HFFc6 (cell line): ENCODE measurements at regions not wholly inside any gene's neighbourhood (a gene's known extent, or its start where the extent isn't known, plus 50 kb on each side); places are given as distances from the start of the nearest gene placed in this dataset.
"Not testable (repeated sequence)": the region's sequence is repeated elsewhere in the genome, so short reads cannot be mapped to it uniquely, and the experiment has no call there.

Source experiments
- DNase-seq: peaks from one replicate; pipeline ENCODE4 v3.0.0-alpha.2; 2018
- H3K27ac Mint-ChIP-seq: 2 replicates; pipeline ENCODE4 v1.8.0; 2020; ENCODE audit warnings: mild to moderate bottlenecking, mixed read lengths
- H3K27me3 Mint-ChIP-seq: 2 replicates; pipeline ENCODE4 v1.8.0; 2021; ENCODE audit warnings: mild to moderate bottlenecking, moderate library complexity, mixed read lengths; ENCODE audit not compliant: insufficient read depth
- H3K36me3 Mint-ChIP-seq: 2 replicates; pipeline ENCODE4 v1.8.0; 2021; ENCODE audit warnings: low read depth, mixed read lengths
- H3K4me1 Mint-ChIP-seq: 2 replicates; pipeline ENCODE4 v1.8.0; 2020; ENCODE audit warnings: low read depth, mixed read lengths
- H3K4me3 Mint-ChIP-seq: 2 replicates; pipeline ENCODE4 v1.8.0; 2020; ENCODE audit warnings: mild to moderate bottlenecking, moderate library complexity, mixed read lengths
- H3K9me3 Mint-ChIP-seq: 2 replicates; pipeline ENCODE4 v1.8.0; 2020; ENCODE audit warnings: mild to moderate bottlenecking, mixed read lengths
- CTCF ChIP-seq: fragments of 200-600 bp; sonication (generic); IDR thresholded peaks from 2 replicates; pipeline ENCODE4 v1.5.0; 2021; ENCODE audit warnings: antibody characterized with exemption, mild to moderate bottlenecking

- no peaks in the 10 kb centered on the region; the same call in 1 of the 2 replicates for H3K27me3 Mint-ChIP-seq
- H3K36me3 Mint-ChIP-seq, result no peaks in the 10 kb centered on the region
- no peak overlapping the region for H3K4me3 Mint-ChIP-seq
- no peak overlapping the region for H3K27ac Mint-ChIP-seq
- no peak for TF ChIP-seq CTCF
- DNase-seq, result no peak
- no peaks in the 10 kb centered on the region for H3K4me1 Mint-ChIP-seq
- H3K9me3 Mint-ChIP-seq, result peaks cover 44% of the 10 kb centered on the region
Measured at GRCh38 chr3:80655216-80655615, 887.4 kb upstream of the ROBO1 start.

GRCh38 chr3:80649170-80649569 lies 881.4 kb upstream of the ROBO1 start:
- H3K27me3 Mint-ChIP-seq, result no peaks in the 10 kb centered on the region; the same call in 1 of the 2 replicates
- H3K27ac Mint-ChIP-seq, result no peak overlapping the region
- no peaks in the 10 kb centered on the region for H3K36me3 Mint-ChIP-seq
- peaks cover 48% of the 10 kb centered on the region for H3K9me3 Mint-ChIP-seq
- no peak overlapping the region for H3K4me3 Mint-ChIP-seq
- no peaks in the 10 kb centered on the region for H3K4me1 Mint-ChIP-seq
- DNase-seq, result no peak
- TF ChIP-seq CTCF, result no peak

- H3K36me3 Mint-ChIP-seq, result peaks cover 4% of the 10 kb centered on the region; the same call in 1 of the 2 replicates
- no peaks in the 10 kb centered on the region; the same call in 1 of the 2 replicates for H3K27me3 Mint-ChIP-seq
- no peak overlapping the region for H3K4me3 Mint-ChIP-seq
- H3K4me1 Mint-ChIP-seq, result no peaks in the 10 kb centered on the region
- TF ChIP-seq CTCF, result no peak
- no peak overlapping the region for H3K27ac Mint-ChIP-seq
- peaks cover 59% of the 10 kb centered on the region for H3K9me3 Mint-ChIP-seq
- DNase-seq, result no peak
Measured at GRCh38 chr3:80643421-80643820, 875.6 kb upstream of the ROBO1 start.

- H3K4me3 Mint-ChIP-seq, result no peak overlapping the region
- peaks cover 9% of the 10 kb centered on the region for H3K9me3 Mint-ChIP-seq
- H3K27ac Mint-ChIP-seq, result no peak overlapping the region
- no peaks in the 10 kb centered on the region for H3K27me3 Mint-ChIP-seq
- TF ChIP-seq CTCF, result no peak
- H3K4me1 Mint-ChIP-seq, result no peaks in the 10 kb centered on the region
- no peak for DNase-seq
- no peaks in the 10 kb centered on the region for H3K36me3 Mint-ChIP-seq
Measured at GRCh38 chr3:80618295-80619256, 850.8 kb upstream of the ROBO1 start.

- Mint-ChIP-seq H3K27me3 (no peaks in the 10 kb centered on the region), H3K9me3 (peaks cover 6% of the 10 kb centered on the region), H3K27ac (no peak overlapping the region), H3K4me1 (no peaks in the 10 kb centered on the region), H3K36me3 (no peaks in the 10 kb centered on the region), H3K4me3 (no peak overlapping the region)
- DNase-seq, result no peak
- TF ChIP-seq CTCF, result no peak
Measured at GRCh38 chr3:80612366-80612765, 844.6 kb upstream of the ROBO1 start.

- not testable (repeated sequence) for H3K27me3 Mint-ChIP-seq, H3K27ac Mint-ChIP-seq, H3K4me3 Mint-ChIP-seq, DNase-seq, H3K9me3 Mint-ChIP-seq, H3K4me1 Mint-ChIP-seq, H3K36me3 Mint-ChIP-seq
Measured at GRCh38 chr3:80608072-80608471, 840.3 kb upstream of the ROBO1 start.
